ENCODE measurements at regions not wholly inside any gene's neighbourhood (a gene's known extent, or its start where the extent isn't known, plus 50 kb on each side); places are given as distances from the start of the nearest gene placed in this dataset.

- in situ Hi-C loops (cut with HindIII; ENCODE audit: low pct_ligation_motif_present, low sequenced_read_pairs), result no loop called here
- no peak for TF ChIP-seq CTCF (IDR thresholded peaks at IDR 0.05; ENCODE audit: low read depth, low read length, missing control alignments)
- no peak for DNase-seq
- Histone ChIP-seq H3K4me3 (ENCODE audit: low read depth, low read length) (no peak overlapping the region), H3K27ac (no peak overlapping the region), H3K36me3 (replicated peaks) (no peaks in the 10 kb centered on the region), H3K27me3 (replicated peaks) (no peaks in the 10 kb centered on the region)
These were observed 370.5 kb downstream of the ACTR3B start for GRCh38 chr7:153130052-153130451.

- no peak overlapping the region for H3K27ac ChIP-seq
- in situ Hi-C loops (cut with HindIII; ENCODE audit: low pct_ligation_motif_present, low sequenced_read_pairs), result no loop called here
- DNase-seq, result no peak
- H3K4me3 ChIP-seq (ENCODE audit: low read depth, low read length), result no peak overlapping the region
- no peaks in the 10 kb centered on the region for H3K36me3 ChIP-seq (replicated peaks)
- H3K27me3 ChIP-seq (replicated peaks), result no peaks in the 10 kb centered on the region
- no peak for TF ChIP-seq CTCF (IDR thresholded peaks at IDR 0.05; ENCODE audit: low read depth, low read length, missing control alignments)
These were observed 392.2 kb downstream of the ACTR3B start for GRCh38 chr7:153151766-153152165.

GRCh38 chr7:153152801-153153422 lies 393.4 kb downstream of the ACTR3B start:
- no peak for TF ChIP-seq CTCF (IDR thresholded peaks at IDR 0.05; ENCODE audit: low read depth, low read length, missing control alignments)
- Histone ChIP-seq H3K27me3 (replicated peaks) (no peaks in the 10 kb centered on the region), H3K4me3 (ENCODE audit: low read depth, low read length) (no peak overlapping the region), H3K36me3 (replicated peaks) (no peaks in the 10 kb centered on the region), H3K27ac (no peak overlapping the region)
- in situ Hi-C loops (cut with HindIII; ENCODE audit: low pct_ligation_motif_present, low sequenced_read_pairs), result no loop called here
- DNase-seq, result no peak

GRCh38 chr7:153158149-153158548 lies 398.6 kb downstream of the ACTR3B start:
- in situ Hi-C loops (cut with HindIII; ENCODE audit: low pct_ligation_motif_present, low sequenced_read_pairs), result no loop called here
- H3K27me3 ChIP-seq (replicated peaks), result no peaks in the 10 kb centered on the region
- TF ChIP-seq CTCF (IDR thresholded peaks at IDR 0.05; ENCODE audit: low read depth, low read length, missing control alignments), result no peak

GRCh38 chr7:153170287-153170686 lies 410.7 kb downstream of the ACTR3B start:
- H3K36me3 ChIP-seq (replicated peaks), result no peaks in the 10 kb centered on the region
- in situ Hi-C loops (cut with HindIII; ENCODE audit: low pct_ligation_motif_present, low sequenced_read_pairs), result no loop called here
- no peak overlapping the region for H3K27ac ChIP-seq
- no peak for TF ChIP-seq CTCF (IDR thresholded peaks at IDR 0.05; ENCODE audit: low read depth, low read length, missing control alignments)
- no peak for DNase-seq
- H3K27me3 ChIP-seq (replicated peaks), result no peaks in the 10 kb centered on the region
- no peak overlapping the region for H3K4me3 ChIP-seq (ENCODE audit: low read depth, low read length)

More at GRCh38 chr7:153158149-153158548, 398.6 kb downstream of the ACTR3B start:
- no peak overlapping the region for H3K4me3 ChIP-seq (ENCODE audit: low read depth, low read length)
- no peak overlapping the region for H3K27ac ChIP-seq
- no peak for DNase-seq
- H3K36me3 ChIP-seq (replicated peaks), result no peaks in the 10 kb centered on the region

- in situ Hi-C loops (cut with HindIII; ENCODE audit: low pct_ligation_motif_present, low sequenced_read_pairs), result no loop called here
- H3K27ac ChIP-seq, result no peak overlapping the region
- no peak overlapping the region for H3K4me3 ChIP-seq (ENCODE audit: low read depth, low read length)
- DNase-seq, result no peak
- no peaks in the 10 kb centered on the region for H3K27me3 ChIP-seq (replicated peaks)
- H3K36me3 ChIP-seq (replicated peaks), result no peaks in the 10 kb centered on the region
- TF ChIP-seq CTCF (IDR thresholded peaks at IDR 0.05; ENCODE audit: low read depth, low read length, missing control alignments), result no peak
These were observed 426.4 kb downstream of the ACTR3B start for GRCh38 chr7:153185936-153186335.

Data from brain microvascular endothelial cell (primary cell).